Panc1 (cell line): ENCODE measurements at regions not wholly inside any gene's neighbourhood (a gene's known extent, or its start where the extent isn't known, plus 50 kb on each side); places are given as distances from the start of the nearest gene placed in this dataset.

Experiments used
- ATAC-seq: fragments of 200-7000 bp; cut with Tn5 transposase; 2 replicates; pipeline ENCODE4 v1.9.1; 2020; ENCODE audit warnings: mild to moderate bottlenecking, moderate library complexity
- BruUV-seq: library from RNA; stranded (reverse); fragments of 400-500 nt; replicated peaks from 2 replicates; lab custom pipeline; 2021; lab: Mats Ljungman, UMichigan
- CTCF ChIA-PET: fragments of 300-600 bp; sonication (Branson Sonifier 250); formaldehyde crosslinking; loops from one replicate; lab custom pipeline; 2022; ENCODE audit warnings: antibody characterized with exemption; lab: Charles Lee
- POLR2A ChIA-PET: fragments of 300-600 bp; sonication (Branson Sonifier 250); formaldehyde crosslinking; loops from one replicate; lab custom pipeline; 2022; ENCODE audit warnings: antibody characterized with exemption; lab: Charles Lee
- DNase-seq: peaks from one replicate; pipeline ENCODE4 v3.0.0-alpha.2; 2010; ENCODE audit warnings: low read depth, low spot score
- H3K27ac ChIP-seq: 2 replicates; pipeline ENCODE4 v1.5.1; 2011; ENCODE audit warnings: mild to moderate bottlenecking, low read length, inconsistent platforms
- H3K27me3 ChIP-seq: fragments of 200-500 bp; sonication (Bioruptor generic); 2 replicates; pipeline ENCODE4 v1.6.0; 2014; ENCODE audit warnings: low read length, inconsistent platforms; ENCODE audit not compliant: control insufficient read depth, insufficient read depth
- H3K36me3 ChIP-seq: fragments of 200-500 bp; sonication (Bioruptor generic); 2 replicates; pipeline ENCODE4 v1.5.1; 2014; ENCODE audit warnings: inconsistent platforms, mild to moderate bottlenecking, low read length, moderate library complexity; ENCODE audit not compliant: control insufficient read depth, insufficient read depth
- H3K4me1 ChIP-seq: 2 replicates; pipeline ENCODE4 v1.5.1; 2011; ENCODE audit warnings: inconsistent platforms, mild to moderate bottlenecking, low read length, moderate library complexity; ENCODE audit not compliant: control insufficient read depth, insufficient read depth
- H3K4me3 ChIP-seq, 2 experiments: 2 replicates each; pipeline ENCODE4 v1.5.1; 2011 to 2012; ENCODE audit warnings: low read depth in 2 of 2, low read length in 2 of 2, mild to moderate bottlenecking in 2 of 2, inconsistent platforms in 1 of 2, moderate library complexity in 1 of 2
- H3K9me3 ChIP-seq: fragments of 200-500 bp; sonication (Bioruptor generic); 2 replicates; pipeline ENCODE4 v1.5.1; 2014; ENCODE audit warnings: low read depth, mild to moderate bottlenecking, inconsistent platforms, low read length, moderate library complexity; ENCODE audit not compliant: control insufficient read depth, insufficient read depth
- POLR2AphosphoS5 ChIP-seq: IDR thresholded peaks from 2 replicates; pipeline ENCODE4 v1.6.1; 2012; ENCODE audit warnings: mild to moderate bottlenecking, low read depth, low read length, moderate library complexity
- SIN3A ChIP-seq: IDR thresholded peaks from 2 replicates; pipeline ENCODE4 v1.6.1; 2012; ENCODE audit warnings: low read depth, mild to moderate bottlenecking, low read length, moderate library complexity, borderline replicate concordance; ENCODE audit not compliant: insufficient read depth
- TCF7L2 ChIP-seq: IDR thresholded peaks from 2 replicates; pipeline ENCODE4 v1.6.1; 2011; ENCODE audit warnings: mild to moderate bottlenecking, low read depth, low read length, inconsistent platforms
- in situ Hi-C: cut with HindIII; loops from 2 replicates; pipeline ENCODE4 v1.10.0; 2016; ENCODE audit warnings: low sequenced_read_pairs, low pct_unique_long_range_greater_than_20kb
- intact Hi-C: fragments of 100-400 bp; cut with micrococcal nuclease; formaldehyde crosslinking; loops from one replicate; pipeline ENCODE4 v1.10.0; 2022; ENCODE audit not compliant: unreplicated experiment
- TF ChIP-seq, protein P1 (sequence below), 2 experiments: IDR thresholded peaks; 2 replicates each; pipeline ENCODE4 v1.6.1; 2011 to 2012; ENCODE audit warnings: low read depth in 2 of 2, control low read depth in 1 of 2, low read length in 1 of 2, mild to moderate bottlenecking in 1 of 2, moderate library complexity in 1 of 2; ENCODE audit not compliant: insufficient read depth in 1 of 2
- TF ChIP-seq, protein P2 (sequence below): fragments of 450-650 bp; IDR thresholded peaks from 2 replicates; pipeline ENCODE4 v1.5.1; 2017; ENCODE audit warnings: mild to moderate bottlenecking

DNA sequence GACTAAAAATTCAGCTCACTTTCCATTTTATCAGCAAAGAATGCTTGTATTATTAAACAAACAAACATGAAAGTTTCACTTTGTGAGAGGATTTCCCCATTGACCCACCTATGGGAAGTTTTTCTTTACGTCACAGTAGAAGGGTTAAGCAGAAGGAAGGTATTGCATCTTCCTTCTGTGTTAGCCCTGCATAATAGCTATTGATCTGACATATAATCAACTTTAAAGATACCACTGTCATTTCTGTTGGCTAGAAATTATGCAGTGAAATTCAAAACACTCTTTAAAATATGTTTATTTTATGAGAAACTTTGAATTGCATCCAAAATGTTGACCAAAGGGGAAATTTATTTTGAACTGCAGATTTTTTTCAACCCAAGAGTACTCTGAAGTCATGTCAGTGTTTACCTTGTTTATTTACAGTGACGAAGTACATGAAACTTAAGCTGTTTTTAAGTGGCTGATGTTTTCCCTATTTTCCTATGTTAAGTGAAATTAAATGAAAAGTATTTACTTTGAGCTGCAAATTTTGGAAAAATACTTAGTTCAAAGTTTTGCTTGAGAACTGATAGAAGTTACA, 566.4 kb downstream of the ZEB2 start:
- ATAC-seq, result no peak
- TF ChIP-seq, protein P1, sequence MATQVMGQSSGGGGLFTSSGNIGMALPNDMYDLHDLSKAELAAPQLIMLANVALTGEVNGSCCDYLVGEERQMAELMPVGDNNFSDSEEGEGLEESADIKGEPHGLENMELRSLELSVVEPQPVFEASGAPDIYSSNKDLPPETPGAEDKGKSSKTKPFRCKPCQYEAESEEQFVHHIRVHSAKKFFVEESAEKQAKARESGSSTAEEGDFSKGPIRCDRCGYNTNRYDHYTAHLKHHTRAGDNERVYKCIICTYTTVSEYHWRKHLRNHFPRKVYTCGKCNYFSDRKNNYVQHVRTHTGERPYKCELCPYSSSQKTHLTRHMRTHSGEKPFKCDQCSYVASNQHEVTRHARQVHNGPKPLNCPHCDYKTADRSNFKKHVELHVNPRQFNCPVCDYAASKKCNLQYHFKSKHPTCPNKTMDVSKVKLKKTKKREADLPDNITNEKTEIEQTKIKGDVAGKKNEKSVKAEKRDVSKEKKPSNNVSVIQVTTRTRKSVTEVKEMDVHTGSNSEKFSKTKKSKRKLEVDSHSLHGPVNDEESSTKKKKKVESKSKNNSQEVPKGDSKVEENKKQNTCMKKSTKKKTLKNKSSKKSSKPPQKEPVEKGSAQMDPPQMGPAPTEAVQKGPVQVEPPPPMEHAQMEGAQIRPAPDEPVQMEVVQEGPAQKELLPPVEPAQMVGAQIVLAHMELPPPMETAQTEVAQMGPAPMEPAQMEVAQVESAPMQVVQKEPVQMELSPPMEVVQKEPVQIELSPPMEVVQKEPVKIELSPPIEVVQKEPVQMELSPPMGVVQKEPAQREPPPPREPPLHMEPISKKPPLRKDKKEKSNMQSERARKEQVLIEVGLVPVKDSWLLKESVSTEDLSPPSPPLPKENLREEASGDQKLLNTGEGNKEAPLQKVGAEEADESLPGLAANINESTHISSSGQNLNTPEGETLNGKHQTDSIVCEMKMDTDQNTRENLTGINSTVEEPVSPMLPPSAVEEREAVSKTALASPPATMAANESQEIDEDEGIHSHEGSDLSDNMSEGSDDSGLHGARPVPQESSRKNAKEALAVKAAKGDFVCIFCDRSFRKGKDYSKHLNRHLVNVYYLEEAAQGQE (IDR thresholded peaks at IDR 0.05; ENCODE audit: insufficient read depth in 1 of 2, low read depth in 2 of 2, low read length in 1 of 2), result no peak
- no peak for TF ChIP-seq SIN3A
- TF ChIP-seq, protein P2, sequence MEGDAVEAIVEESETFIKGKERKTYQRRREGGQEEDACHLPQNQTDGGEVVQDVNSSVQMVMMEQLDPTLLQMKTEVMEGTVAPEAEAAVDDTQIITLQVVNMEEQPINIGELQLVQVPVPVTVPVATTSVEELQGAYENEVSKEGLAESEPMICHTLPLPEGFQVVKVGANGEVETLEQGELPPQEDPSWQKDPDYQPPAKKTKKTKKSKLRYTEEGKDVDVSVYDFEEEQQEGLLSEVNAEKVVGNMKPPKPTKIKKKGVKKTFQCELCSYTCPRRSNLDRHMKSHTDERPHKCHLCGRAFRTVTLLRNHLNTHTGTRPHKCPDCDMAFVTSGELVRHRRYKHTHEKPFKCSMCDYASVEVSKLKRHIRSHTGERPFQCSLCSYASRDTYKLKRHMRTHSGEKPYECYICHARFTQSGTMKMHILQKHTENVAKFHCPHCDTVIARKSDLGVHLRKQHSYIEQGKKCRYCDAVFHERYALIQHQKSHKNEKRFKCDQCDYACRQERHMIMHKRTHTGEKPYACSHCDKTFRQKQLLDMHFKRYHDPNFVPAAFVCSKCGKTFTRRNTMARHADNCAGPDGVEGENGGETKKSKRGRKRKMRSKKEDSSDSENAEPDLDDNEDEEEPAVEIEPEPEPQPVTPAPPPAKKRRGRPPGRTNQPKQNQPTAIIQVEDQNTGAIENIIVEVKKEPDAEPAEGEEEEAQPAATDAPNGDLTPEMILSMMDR, result no peak
- TF ChIP-seq TCF7L2, result no peak
- TF ChIP-seq POLR2AphosphoS5, result no peak
- no peaks in the 10 kb centered on the region for H3K36me3 ChIP-seq
- in situ Hi-C loops, result no loop called here
- H3K27ac ChIP-seq, result no peak overlapping the region
- H3K27me3 ChIP-seq, result no peaks in the 10 kb centered on the region
- ChIA-PET CTCF (no interaction called here), POLR2A (no interaction called here)
- H3K4me1 ChIP-seq, result no peaks in the 10 kb centered on the region
- DNase-seq, result no peak
- H3K4me3 ChIP-seq, result no peak overlapping the region
- no TSS peak for BruUV-seq
- intact Hi-C loops, result no loop called here
- H3K9me3 ChIP-seq, result no peaks in the 10 kb centered on the region

DNA sequence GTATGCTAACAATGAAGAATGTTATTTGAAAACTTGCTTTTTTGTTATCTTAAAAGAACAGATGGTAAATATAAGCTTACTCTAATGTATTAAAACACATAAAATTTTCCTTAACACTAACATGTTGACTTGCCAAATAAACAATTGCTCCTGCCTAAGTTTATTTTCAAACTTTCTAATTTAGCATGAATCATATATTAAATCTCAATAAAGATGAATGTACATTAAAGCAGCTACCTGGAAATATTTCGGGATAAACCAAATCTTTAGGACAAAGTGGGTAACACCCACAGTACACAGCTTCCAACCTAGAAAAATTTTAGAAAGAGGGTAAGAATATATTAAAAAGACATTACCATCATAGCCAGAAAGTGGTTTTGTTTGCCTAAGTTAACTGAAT, 567.4 kb downstream of the ZEB2 start:
- intact Hi-C loops, result no loop called here
- Histone ChIP-seq H3K27ac (no peak overlapping the region), H3K27me3 (no peaks in the 10 kb centered on the region), H3K4me3 (no peak overlapping the region), H3K4me1 (no peaks in the 10 kb centered on the region), H3K36me3 (no peaks in the 10 kb centered on the region), H3K9me3 (no peaks in the 10 kb centered on the region)
- no TSS peak for BruUV-seq
- DNase-seq (no peak), ATAC-seq (no peak)
- POLR2A ChIA-PET, result interaction anchor here (0.7 kb wide), 1 partner anchor 426 kb away, joined by 3 read pairs; no protein-coding TSS in a partner anchor
- CTCF ChIA-PET, result no interaction called here
- in situ Hi-C loops, result no loop called here
- TF ChIP-seq, protein P2, result no peak
- TF ChIP-seq SIN3A, result no peak
